Mesendoderm (in vitro differentiated cells): ENCODE measurements at regions not wholly inside any gene's neighbourhood (a gene's known extent, or its start where the extent isn't known, plus 50 kb on each side); places are given as distances from the start of the nearest gene placed in this dataset.

Experiments
- DNase-seq: peaks from one replicate; pipeline ENCODE4 v3.0.0; 2013
- H2AK5ac ChIP-seq: 2 replicates; pipeline ENCODE4 v1.6.1; 2013; ENCODE audit warnings: low read length, inconsistent platforms
- H2BK120ac ChIP-seq: 2 replicates; pipeline ENCODE4 v1.6.1; 2013; ENCODE audit warnings: low read depth, mild to moderate bottlenecking, low read length, moderate library complexity, mixed read lengths
- H2BK15ac ChIP-seq: replicated peaks from 2 replicates; pipeline ENCODE4 v1.6.1; 2013; ENCODE audit warnings: low read depth, mild to moderate bottlenecking, moderate library complexity
- H2BK5ac ChIP-seq: 2 replicates; pipeline ENCODE4 v1.6.1; 2013; ENCODE audit warnings: low read length, inconsistent platforms
- H3K18ac ChIP-seq: 2 replicates; pipeline ENCODE4 v1.6.1; 2013; ENCODE audit warnings: mild to moderate bottlenecking, low read length, mixed read lengths
- H3K23ac ChIP-seq: one replicate; pipeline ENCODE4 v1.6.1; 2013; ENCODE audit warnings: low read length
- H3K27ac ChIP-seq: 2 replicates; pipeline ENCODE4 v1.5.1; 2013; ENCODE audit warnings: low read depth, mild to moderate bottlenecking, inconsistent platforms, low read length, moderate library complexity
- H3K27me3 ChIP-seq: 2 replicates; pipeline ENCODE4 v1.6.1; 2013; ENCODE audit warnings: low read length, control low read depth, mild to moderate bottlenecking, inconsistent platforms; ENCODE audit not compliant: insufficient read depth, poor library complexity
- H3K36me3 ChIP-seq: 2 replicates; pipeline ENCODE4 v1.6.1; 2013; ENCODE audit warnings: low read length, inconsistent platforms; ENCODE audit not compliant: control insufficient read depth, insufficient read depth
- H3K4ac ChIP-seq: one replicate; pipeline ENCODE4 v1.6.1; 2013; ENCODE audit warnings: low read depth, mild to moderate bottlenecking, low read length, moderate library complexity
- H3K4me1 ChIP-seq: 2 replicates; pipeline ENCODE4 v1.6.1; 2013; ENCODE audit warnings: low read depth, low read length, inconsistent platforms; ENCODE audit not compliant: control insufficient read depth
- H3K4me2 ChIP-seq: 2 replicates; pipeline ENCODE4 v1.6.1; 2013; ENCODE audit warnings: low read length
- H3K4me3 ChIP-seq: 2 replicates; pipeline ENCODE4 v1.5.1; 2013; ENCODE audit warnings: mild to moderate bottlenecking, low read length
- H3K56ac ChIP-seq: one replicate; pipeline ENCODE4 v1.6.1; 2013; ENCODE audit warnings: low read length
- H3K79me1 ChIP-seq: 2 replicates; pipeline ENCODE4 v1.6.1; 2013; ENCODE audit warnings: low read length, inconsistent platforms
- H3K79me2 ChIP-seq: 2 replicates; pipeline ENCODE4 v1.6.1; 2013; ENCODE audit warnings: mild to moderate bottlenecking, low read length; ENCODE audit not compliant: control insufficient read depth, insufficient read depth
- H3K9ac ChIP-seq: 2 replicates; pipeline ENCODE4 v1.6.1; 2013; ENCODE audit warnings: low read length, inconsistent platforms
- H4K5ac ChIP-seq: one replicate; pipeline ENCODE4 v1.6.1; 2013; ENCODE audit warnings: low read length
- H4K8ac ChIP-seq: one replicate; pipeline ENCODE4 v1.6.1; 2013; ENCODE audit warnings: low read depth, mild to moderate bottlenecking, control low read depth, low read length, moderate library complexity
- WGBS: extraction: QIAGEN DNeasy Blood & Tissue Kit; methylation state at CpG from one replicate; pipeline ENCODE4 v1.1.7; 2013; ENCODE audit warnings: low lambda C conversion rate, missing lambda C conversion rate; ENCODE audit not compliant: insufficient coverage; ENCODE audit errors: extremely low coverage; 5-methylcytosine and 5-hydroxymethylcytosine counted together

GRCh38 chr3:5846261-5846660, 658.8 kb downstream of the EDEM1 start:
- no peak for DNase-seq
- Histone ChIP-seq H3K27me3 (no peaks in the 10 kb centered on the region), H2BK15ac (no peak overlapping the region), H3K4ac (no peak overlapping the region), H3K9ac (no peak overlapping the region), H3K23ac (no peak overlapping the region), H3K4me2 (no peak overlapping the region), H3K18ac (no peak overlapping the region), H3K4me1 (no peaks in the 10 kb centered on the region), H4K5ac (no peak overlapping the region), H2AK5ac (no peak overlapping the region), H3K27ac (no peak overlapping the region), H2BK120ac (no peak overlapping the region), H3K4me3 (no peak overlapping the region), H3K56ac (no peak overlapping the region), H3K79me1 (no peaks in the 10 kb centered on the region), H3K36me3 (no peaks in the 10 kb centered on the region), H2BK5ac (no peak overlapping the region), H4K8ac (no peak overlapping the region), H3K79me2 (no peaks in the 10 kb centered on the region)
- WGBS, result no CpG with 5 or more reads among the region's 1 CpG

DNA sequence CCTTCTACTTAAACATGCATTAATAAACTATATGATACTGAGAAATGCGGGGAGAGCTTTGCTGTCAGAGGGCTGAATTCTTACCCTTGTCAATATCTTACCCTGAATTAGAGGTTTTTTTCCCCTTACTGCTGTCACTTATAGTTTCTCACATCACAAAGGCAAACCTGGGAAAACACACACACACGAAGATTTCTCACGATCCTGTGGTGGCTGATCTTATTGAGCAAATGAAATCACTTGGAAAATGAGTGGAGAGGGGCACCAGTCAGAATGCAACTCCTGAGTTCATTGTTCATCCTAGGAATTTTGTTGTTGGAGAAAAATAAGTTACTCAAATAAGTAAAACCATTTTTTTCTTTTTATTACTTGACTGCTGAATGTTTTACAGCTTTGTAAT, 673.6 kb downstream of the EDEM1 start:
- Histone ChIP-seq H3K79me1 (no peaks in the 10 kb centered on the region), H3K18ac (no peak overlapping the region), H3K27me3 (no peaks in the 10 kb centered on the region), H2BK5ac (no peak overlapping the region), H3K4me2 (no peak overlapping the region), H3K23ac (no peak overlapping the region), H3K56ac (no peak overlapping the region), H2AK5ac (no peak overlapping the region), H3K4me1 (no peaks in the 10 kb centered on the region), H2BK120ac (no peak overlapping the region), H3K36me3 (no peaks in the 10 kb centered on the region), H3K9ac (no peak overlapping the region), H2BK15ac (no peak overlapping the region), H3K79me2 (no peaks in the 10 kb centered on the region), H4K5ac (no peak overlapping the region), H3K27ac (no peak overlapping the region), H3K4me3 (no peak overlapping the region), H3K4ac (no peak overlapping the region), H4K8ac (no peak overlapping the region)
- no CpG with 5 or more reads among the region's 3 CpGs for WGBS
- no peak for DNase-seq

GRCh38 chr3:5874931-5875341, 687.4 kb downstream of the EDEM1 start:
- Histone ChIP-seq H3K9ac (no peak overlapping the region), H3K56ac (no peak overlapping the region), H2BK120ac (no peak overlapping the region), H3K23ac (no peak overlapping the region), H4K8ac (no peak overlapping the region), H4K5ac (no peak overlapping the region), H3K27ac (no peak overlapping the region), H3K27me3 (no peaks in the 10 kb centered on the region), H3K4me2 (no peak overlapping the region), H3K4ac (no peak overlapping the region), H3K4me1 (no peaks in the 10 kb centered on the region), H3K36me3 (no peaks in the 10 kb centered on the region), H2AK5ac (no peak overlapping the region), H3K79me2 (no peaks in the 10 kb centered on the region), H3K18ac (no peak overlapping the region), H3K4me3 (no peak overlapping the region), H2BK5ac (no peak overlapping the region), H2BK15ac (no peak overlapping the region), H3K79me1 (no peaks in the 10 kb centered on the region)
- no CpG with 5 or more reads among the region's 2 CpGs for WGBS
- no peak for DNase-seq

- Histone ChIP-seq H4K8ac (no peak overlapping the region), H3K18ac (no peak overlapping the region), H4K5ac (no peak overlapping the region), H3K36me3 (no peaks in the 10 kb centered on the region), H3K4me2 (no peak overlapping the region), H3K79me2 (no peaks in the 10 kb centered on the region), H2BK15ac (no peak overlapping the region), H3K27me3 (no peaks in the 10 kb centered on the region), H3K4me3 (no peak overlapping the region), H3K56ac (no peak overlapping the region), H2BK120ac (no peak overlapping the region), H3K9ac (no peak overlapping the region), H3K23ac (no peak overlapping the region), H3K4ac (no peak overlapping the region), H2BK5ac (no peak overlapping the region), H3K4me1 (no peaks in the 10 kb centered on the region), H2AK5ac (no peak overlapping the region), H3K79me1 (no peaks in the 10 kb centered on the region), H3K27ac (no peak overlapping the region)
- DNase-seq, result no peak
- no CpG with 5 or more reads among the region's 3 CpGs for WGBS
Measured at GRCh38 chr3:5888851-5889250, 701.3 kb downstream of the EDEM1 start.

GRCh38 chr3:5889374-5889773, 701.9 kb downstream of the EDEM1 start:
- H3K4me3 ChIP-seq, result no peak overlapping the region
- no peak overlapping the region for H3K23ac ChIP-seq
- no peak overlapping the region for H3K56ac ChIP-seq
- WGBS, result no CpG with 5 or more reads among the region's 3 CpGs
- no peaks in the 10 kb centered on the region for H3K4me1 ChIP-seq
- no peak overlapping the region for H3K9ac ChIP-seq
- H2BK15ac ChIP-seq, result no peak overlapping the region
- no peak overlapping the region for H3K4me2 ChIP-seq
- H3K79me2 ChIP-seq, result no peaks in the 10 kb centered on the region
- H2BK5ac ChIP-seq, result no peak overlapping the region
- no peak overlapping the region for H4K8ac ChIP-seq
- DNase-seq, result no peak
- no peak overlapping the region for H2BK120ac ChIP-seq
- no peak overlapping the region for H3K27ac ChIP-seq
- H3K4ac ChIP-seq, result no peak overlapping the region
- H3K18ac ChIP-seq, result no peak overlapping the region
- H3K27me3 ChIP-seq, result no peaks in the 10 kb centered on the region
- H2AK5ac ChIP-seq, result no peak overlapping the region
- no peaks in the 10 kb centered on the region for H3K36me3 ChIP-seq
- H4K5ac ChIP-seq, result no peak overlapping the region
- H3K79me1 ChIP-seq, result no peaks in the 10 kb centered on the region

GRCh38 chr3:5891711-5892110, 704.2 kb downstream of the EDEM1 start:
- H3K4ac ChIP-seq, result no peak overlapping the region
- H2AK5ac ChIP-seq, result no peak overlapping the region
- H4K8ac ChIP-seq, result no peak overlapping the region
- no peaks in the 10 kb centered on the region for H3K36me3 ChIP-seq
- H3K79me1 ChIP-seq, result no peaks in the 10 kb centered on the region
- no peak overlapping the region for H3K56ac ChIP-seq
- no peak overlapping the region for H3K23ac ChIP-seq
- H3K18ac ChIP-seq, result no peak overlapping the region
- H3K27ac ChIP-seq, result no peak overlapping the region
- no peak overlapping the region for H2BK120ac ChIP-seq
- H3K4me3 ChIP-seq, result no peak overlapping the region
- H3K4me1 ChIP-seq, result no peaks in the 10 kb centered on the region
- H4K5ac ChIP-seq, result no peak overlapping the region
- no CpG with 5 or more reads among the region's 4 CpGs for WGBS
- H3K9ac ChIP-seq, result no peak overlapping the region
- no peaks in the 10 kb centered on the region for H3K79me2 ChIP-seq
- H3K4me2 ChIP-seq, result no peak overlapping the region
- no peak overlapping the region for H2BK5ac ChIP-seq
- no peaks in the 10 kb centered on the region for H3K27me3 ChIP-seq
- H2BK15ac ChIP-seq, result no peak overlapping the region
- DNase-seq, result peak; percentile 50
